Right ventricle myocardium inferior (tissue), 1 donor: ENCODE measurements at regions not wholly inside any gene's neighbourhood (a gene's known extent, or its start where the extent isn't known, plus 50 kb on each side); places are given as distances from the start of the nearest gene placed in this dataset.
"Not testable (repeated sequence)": the region's sequence is repeated elsewhere in the genome, so short reads cannot be mapped to it uniquely, and the experiment has no call there.

ENCODE experiments used
- ATAC-seq: fragments of 200-7000 bp; cut with Tn5 transposase; one replicate; pipeline ENCODE4 v1.9.1; 2020; ENCODE audit warnings: mild to moderate bottlenecking, moderate library complexity
- DNase-seq: peaks from one replicate; pipeline ENCODE4 v3.0.0; 2021; ENCODE audit errors: missing footprints
- intact Hi-C: fragments of 100-400 bp; cut with DNase I; formaldehyde crosslinking; loops from one replicate; pipeline ENCODE4 v1.11.0; 2022
- donor health status: DM: no; HTN: yes; CAD: no; lungs with severe emphysema.

- DNase-seq, ATAC-seq, intact Hi-C loops: not testable (repeated sequence)
Measured at GRCh38 chr17:21848510-21848909, 156.2 kb downstream of the KCNJ18 start.

GRCh38 chr17:21849030-21849429, 156.7 kb downstream of the KCNJ18 start:
- DNase-seq, ATAC-seq, intact Hi-C loops: not testable (repeated sequence)

GRCh38 chr17:21850614-21851013, 158.3 kb downstream of the KCNJ18 start:
- DNase-seq, ATAC-seq, intact Hi-C loops: not testable (repeated sequence)
